Ovary (tissue), 7 donors: ENCODE measurements at regions not wholly inside any gene's neighbourhood (a gene's known extent, or its start where the extent isn't known, plus 50 kb on each side); places are given as distances from the start of the nearest gene placed in this dataset.

Experiments
- DNase-seq, 5 donors: peaks; one replicate each; pipeline ENCODE4 v3.0.0-alpha.2; 2019 to 2020
- H3K27ac ChIP-seq, 2 donors: fragments of 200-600 bp; one replicate each; pipeline versions ENCODE4 v1.5.1 to v1.8.0; 2019 to 2022
- H3K27me3 ChIP-seq: fragments of 200-600 bp; one replicate; pipeline ENCODE4 v1.8.0; 2022
- H3K36me3 ChIP-seq: fragments of 200-600 bp; sonication (generic); one replicate; pipeline ENCODE4 v1.5.1; 2019
- H3K4me1 ChIP-seq: one replicate; pipeline ENCODE4 v1.8.1; 2013; ENCODE audit warnings: mild to moderate bottlenecking, moderate library complexity; ENCODE audit not compliant: insufficient read depth
- H3K4me3 ChIP-seq: fragments of 200-600 bp; sonication (generic); one replicate; pipeline ENCODE4 v1.5.1; 2017
- H3K9me3 ChIP-seq, 2 donors: fragments of 200-600 bp in 1 of 2; sonication (generic) in 1 of 2; one replicate each; pipeline versions ENCODE4 v1.5.1 to v1.8.1; 2013 to 2019; ENCODE audit warnings: mild to moderate bottlenecking in 1 of 2, moderate library complexity in 1 of 2
- EP300 ChIP-seq: sonication (generic); formaldehyde crosslinking; IDR thresholded peaks from one replicate; pipeline ENCODE4 v1.6.1; 2017; ENCODE audit warnings: antibody characterized with exemption
- POLR2A ChIP-seq: fragments of 450-650 bp; IDR thresholded peaks from one replicate; pipeline ENCODE4 v1.6.1; 2017; ENCODE audit warnings: antibody characterized with exemption, mild to moderate bottlenecking, moderate library complexity
- WGBS, 3 donors: extraction: QIAGEN DNeasy Blood & Tissue Kit in 1 of 3; methylation state at CpG; one replicate each; pipeline versions ENCODE4 v1.1.5 to v1.1.7; 2013 to 2017; 5-methylcytosine and 5-hydroxymethylcytosine counted together
- intact Hi-C, 4 donors: fragments of 100-400 bp; cut with DNase I; formaldehyde crosslinking; loops; one replicate each; pipeline versions ENCODE4 v1.11.0 to v1.15.1; 2022 to 2023
- TF ChIP-seq, protein P1 (sequence below), 3 donors: fragments of 450-650 bp in 2 of 3; fragments of 200-600 bp in 1 of 3; IDR thresholded peaks; one replicate each; pipeline versions ENCODE4 v1.5.1 to v1.8.0; 2016 to 2022; ENCODE audit warnings: antibody characterized with exemption in 3 of 3, mild to moderate bottlenecking in 1 of 3
- donor health status: DM: no; HTN: no; CAD: no; lungs with moderate emphysema.
- donor health status: DM: no; HTN: no; CAD: no.
- donor health status: Bipolar disorder and iron deficiency.
- donor health status: DM: no; HTN: no; CAD: no.
- donor health status: DM: yes; HTN: yes; CAD: no.

DNA sequence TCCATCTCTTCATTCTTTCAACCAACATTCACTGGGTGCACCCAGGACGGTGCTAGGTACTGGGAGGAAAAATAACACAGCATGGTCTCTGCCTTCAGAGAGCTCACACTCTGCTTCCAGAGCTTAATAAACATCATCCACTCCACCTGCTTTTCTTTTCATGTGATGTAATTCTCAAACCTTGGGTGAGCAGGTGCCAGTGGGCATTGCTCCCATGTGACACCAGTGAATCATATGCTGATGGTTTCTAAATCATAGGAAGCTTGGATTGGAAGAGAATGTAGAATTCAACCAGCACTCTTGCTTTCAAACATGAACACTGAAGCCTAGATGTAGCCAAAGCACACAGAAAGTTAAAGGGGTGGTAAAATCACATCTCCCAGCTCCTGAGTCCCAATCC lies 189.8 kb downstream of the FOXA2 start:
- TF ChIP-seq, protein P1, sequence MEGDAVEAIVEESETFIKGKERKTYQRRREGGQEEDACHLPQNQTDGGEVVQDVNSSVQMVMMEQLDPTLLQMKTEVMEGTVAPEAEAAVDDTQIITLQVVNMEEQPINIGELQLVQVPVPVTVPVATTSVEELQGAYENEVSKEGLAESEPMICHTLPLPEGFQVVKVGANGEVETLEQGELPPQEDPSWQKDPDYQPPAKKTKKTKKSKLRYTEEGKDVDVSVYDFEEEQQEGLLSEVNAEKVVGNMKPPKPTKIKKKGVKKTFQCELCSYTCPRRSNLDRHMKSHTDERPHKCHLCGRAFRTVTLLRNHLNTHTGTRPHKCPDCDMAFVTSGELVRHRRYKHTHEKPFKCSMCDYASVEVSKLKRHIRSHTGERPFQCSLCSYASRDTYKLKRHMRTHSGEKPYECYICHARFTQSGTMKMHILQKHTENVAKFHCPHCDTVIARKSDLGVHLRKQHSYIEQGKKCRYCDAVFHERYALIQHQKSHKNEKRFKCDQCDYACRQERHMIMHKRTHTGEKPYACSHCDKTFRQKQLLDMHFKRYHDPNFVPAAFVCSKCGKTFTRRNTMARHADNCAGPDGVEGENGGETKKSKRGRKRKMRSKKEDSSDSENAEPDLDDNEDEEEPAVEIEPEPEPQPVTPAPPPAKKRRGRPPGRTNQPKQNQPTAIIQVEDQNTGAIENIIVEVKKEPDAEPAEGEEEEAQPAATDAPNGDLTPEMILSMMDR (IDR thresholded peaks at IDR 0.05) = no peak
- no peak for TF ChIP-seq EP300
- no peak for TF ChIP-seq POLR2A
- WGBS, 3 donors = 50 to 61% (median 51%) methylated on average over 1 of the region's 1 CpG
- no peak overlapping the region for H3K27ac ChIP-seq

DNA sequence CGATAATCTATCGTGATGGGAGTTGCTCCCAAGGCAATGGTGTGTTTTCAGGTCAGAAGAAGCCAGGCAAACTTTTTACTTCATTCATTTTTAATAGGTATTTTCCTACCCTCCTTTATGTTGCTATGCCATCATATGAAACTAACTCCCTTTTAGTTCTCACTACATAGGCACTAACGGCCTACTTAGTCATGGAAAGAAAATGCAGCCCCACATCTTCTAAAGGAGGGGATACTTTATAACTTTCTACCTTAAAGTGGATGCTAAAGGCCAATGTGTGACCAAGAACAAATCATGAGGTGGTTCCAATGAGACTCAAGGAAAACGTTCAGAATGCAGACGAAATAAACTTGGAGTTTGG lies 193.8 kb downstream of the FOXA2 start:
- no peaks in the 10 kb centered on the region for H3K36me3 ChIP-seq
- no peak overlapping the region for H3K27ac ChIP-seq
- H3K4me3 ChIP-seq = no peak overlapping the region
- no peaks in the 10 kb centered on the region for H3K27me3 ChIP-seq
- DNase-seq = no peak
- intact Hi-C loops = no loop called here
- H3K9me3 ChIP-seq = no peaks in the 10 kb centered on the region
- no peaks in the 10 kb centered on the region for H3K4me1 ChIP-seq
- WGBS, 3 donors = 68 to 84% (median 75%) methylated on average over 5 of the region's 5 CpGs
- no peak for TF ChIP-seq EP300

More for the DNA sequence above, 189.8 kb downstream of the FOXA2 start:
- intact Hi-C loops = no loop called here
- Histone ChIP-seq H3K27me3 (no peaks in the 10 kb centered on the region), H3K9me3 (no peaks in the 10 kb centered on the region), H3K4me1 (no peaks in the 10 kb centered on the region), H3K4me3 (no peak overlapping the region), H3K36me3 (no peaks in the 10 kb centered on the region)
- no peak for DNase-seq

DNA sequence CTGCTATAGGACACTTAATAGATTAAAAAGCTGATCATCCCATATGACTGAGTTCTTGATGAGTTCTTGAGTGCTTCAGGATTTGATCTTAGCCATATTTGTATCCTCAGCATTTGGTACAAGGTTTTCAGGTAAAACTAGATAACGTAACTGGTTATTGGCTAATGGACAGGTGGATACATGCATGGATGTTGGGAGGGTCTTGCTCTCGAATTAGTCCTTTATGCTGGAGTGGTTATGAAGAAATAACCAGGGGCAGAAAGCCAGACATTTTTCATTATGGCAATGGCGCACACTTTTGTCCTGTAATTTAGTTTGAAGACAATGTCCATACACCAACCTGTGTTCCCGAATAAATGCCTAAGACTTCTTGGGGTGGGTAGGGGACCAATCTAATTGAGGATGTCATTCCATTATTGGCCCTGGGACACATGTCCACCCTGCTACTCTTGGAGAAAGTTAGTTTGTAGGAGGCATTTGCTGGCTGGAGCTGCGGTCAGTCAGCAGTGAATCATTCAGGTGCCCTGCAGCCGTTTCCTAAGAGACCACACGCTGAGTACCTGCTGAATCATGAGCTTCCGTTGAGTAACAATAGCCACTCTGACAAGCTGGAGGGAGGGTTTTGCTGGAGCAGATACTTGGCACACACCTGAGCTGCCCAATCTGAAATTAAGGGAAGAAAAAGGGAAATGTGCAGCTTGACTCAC lies 194.4 kb downstream of the FOXA2 start:
- no peaks in the 10 kb centered on the region for H3K9me3 ChIP-seq
- no peak overlapping the region for H3K4me3 ChIP-seq
- DNase-seq = no peak
- no peaks in the 10 kb centered on the region for H3K36me3 ChIP-seq
- intact Hi-C loops = no loop called here
- no peaks in the 10 kb centered on the region for H3K4me1 ChIP-seq
- no peaks in the 10 kb centered on the region for H3K27me3 ChIP-seq
- 52 to 60% (median 54%) methylated on average over 8 of the region's 8 CpGs for WGBS, 3 donors
- no peak overlapping the region for H3K27ac ChIP-seq
- TF ChIP-seq POLR2A = no peak
- TF ChIP-seq, protein P1 (IDR thresholded peaks at IDR 0.05) = no peak
- TF ChIP-seq EP300 = no peak

DNA sequence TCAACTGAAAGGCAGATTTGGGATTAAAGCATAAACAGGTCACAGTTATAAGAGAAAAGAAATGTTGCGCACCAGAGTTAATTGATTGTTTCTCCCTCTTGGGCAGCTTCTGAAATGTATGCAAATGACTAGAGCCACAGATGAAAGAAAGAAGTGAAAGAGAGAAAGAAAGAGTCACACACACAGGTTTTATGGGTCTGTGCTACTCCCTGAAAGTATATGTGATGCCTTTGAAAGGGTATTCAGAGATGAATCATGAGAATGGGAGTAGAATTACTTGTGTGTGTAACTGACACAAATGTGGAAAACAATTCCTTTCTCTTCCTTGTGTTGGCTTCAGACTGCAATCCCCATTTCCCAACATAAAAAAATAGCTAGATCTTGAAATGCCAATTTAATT lies 196.9 kb downstream of the FOXA2 start:
- Histone ChIP-seq H3K4me3 (no peak overlapping the region), H3K4me1 (no peaks in the 10 kb centered on the region), H3K9me3 (no peaks in the 10 kb centered on the region), H3K27me3 (no peaks in the 10 kb centered on the region), H3K27ac (no peak overlapping the region), H3K36me3 (no peaks in the 10 kb centered on the region)
- intact Hi-C loops = no loop called here
- TF ChIP-seq, protein P1 (IDR thresholded peaks at IDR 0.05) = no peak
- TF ChIP-seq EP300 = no peak
- 93 to 97% (median 94%) methylated on average over 1 of the region's 1 CpG for WGBS, 3 donors
- DNase-seq = no peak

DNA sequence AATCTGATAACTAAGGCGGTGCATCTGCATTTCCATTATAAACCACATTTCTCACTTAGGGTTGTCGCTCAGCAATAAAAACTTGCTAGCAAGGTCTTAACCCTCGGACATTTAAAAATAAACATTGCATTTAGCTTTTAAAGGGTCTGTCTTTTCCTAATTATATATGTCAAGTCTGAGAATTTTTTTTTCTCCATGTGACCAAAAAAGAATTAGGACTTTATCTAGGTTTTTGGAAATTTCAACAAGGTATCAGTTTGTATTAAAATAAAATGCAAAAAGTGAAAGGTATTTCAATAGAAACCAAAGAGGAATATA lies 198.1 kb downstream of the FOXA2 start:
- no peaks in the 10 kb centered on the region for H3K4me1 ChIP-seq
- intact Hi-C loops = no loop called here
- H3K36me3 ChIP-seq = no peaks in the 10 kb centered on the region
- H3K27ac ChIP-seq = no peak overlapping the region
- no peaks in the 10 kb centered on the region for H3K27me3 ChIP-seq
- no peaks in the 10 kb centered on the region for H3K9me3 ChIP-seq
- WGBS, 3 donors = 13 to 25% (median 17%) methylated on average over 3 of the region's 3 CpGs
- TF ChIP-seq EP300 (no peak), POLR2A (no peak)
- TF ChIP-seq, protein P1 (IDR thresholded peaks at IDR 0.05) = no peak
- no peak overlapping the region for H3K4me3 ChIP-seq
- DNase-seq = no peak
